Stimulated activated CD4-positive, alpha-beta T cell treated with anti-CD3 and anti-CD28 coated beads, TNF-alpha, amount 100 ng/mL, for 1 hour (primary cell): ENCODE measurements at regions not wholly inside any gene's neighbourhood (a gene's known extent, or its start where the extent isn't known, plus 50 kb on each side); places are given as distances from the start of the nearest gene placed in this dataset.

ENCODE experiments used
- DNase-seq, 3 donors: peaks; one replicate each; pipeline ENCODE4 v3.0.0-alpha.2; 2020; ENCODE audit warnings: low read depth in 3 of 3, low spot score in 1 of 3

GRCh38 chr22:45094825-45095224 is 68.9 kb upstream of the NUP50 start:
- DNase-seq = no peak

DNA sequence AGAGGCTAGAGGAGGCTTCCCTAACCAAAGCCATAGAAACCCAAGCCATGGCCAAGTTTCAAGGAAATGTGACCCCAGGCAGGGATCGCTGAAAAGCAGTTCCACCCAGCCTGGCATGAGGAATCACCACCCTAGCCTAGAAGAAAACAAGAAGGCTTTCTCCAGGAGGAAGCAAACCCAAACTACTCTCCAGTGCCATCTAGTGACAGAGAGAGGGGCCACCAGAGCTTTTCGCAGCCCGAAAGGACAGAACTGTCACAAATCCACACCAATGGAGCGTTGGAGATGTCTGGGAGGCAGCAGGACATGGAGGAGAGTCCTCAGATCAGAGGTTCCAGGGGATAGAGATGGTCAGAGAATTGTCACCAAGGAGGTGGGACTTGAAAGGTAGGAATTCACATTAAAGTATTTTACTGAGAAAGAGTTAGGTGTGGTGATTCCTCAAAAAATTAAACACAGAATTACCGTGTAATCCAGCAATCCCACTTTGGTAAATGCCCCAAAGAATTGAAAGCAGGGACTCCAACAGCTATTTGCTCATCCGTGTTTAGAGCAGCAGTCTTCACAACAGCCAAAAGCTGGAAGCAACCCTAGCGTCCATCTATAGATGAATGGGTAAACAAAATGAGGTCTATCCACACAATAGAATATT is 67.3 kb upstream of the NUP50 start:
- no peak for DNase-seq

DNA sequence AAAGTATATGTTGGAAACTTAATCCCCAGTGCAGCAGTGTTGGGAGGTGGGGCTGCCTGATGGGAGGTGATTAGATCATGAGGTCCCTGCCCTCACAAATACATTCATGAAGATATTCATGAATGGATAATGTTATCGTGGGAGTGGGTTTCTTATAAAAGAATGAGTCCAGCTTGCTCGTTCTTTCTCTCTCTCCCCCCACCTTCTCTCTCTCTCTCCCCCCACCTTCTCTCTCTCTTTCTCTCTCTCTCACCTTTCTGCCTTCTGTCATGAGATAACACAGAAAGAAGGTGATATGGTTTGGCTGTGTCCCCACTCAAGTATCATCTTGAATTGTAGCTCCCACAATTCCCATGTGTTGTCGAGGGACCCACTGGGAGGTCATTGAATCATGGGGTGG is 66.7 kb upstream of the NUP50 start:
- DNase-seq = no peak

- no peak for DNase-seq
Observed at GRCh38 chr22:45098056-45098455, 65.7 kb upstream of the NUP50 start.

DNA sequence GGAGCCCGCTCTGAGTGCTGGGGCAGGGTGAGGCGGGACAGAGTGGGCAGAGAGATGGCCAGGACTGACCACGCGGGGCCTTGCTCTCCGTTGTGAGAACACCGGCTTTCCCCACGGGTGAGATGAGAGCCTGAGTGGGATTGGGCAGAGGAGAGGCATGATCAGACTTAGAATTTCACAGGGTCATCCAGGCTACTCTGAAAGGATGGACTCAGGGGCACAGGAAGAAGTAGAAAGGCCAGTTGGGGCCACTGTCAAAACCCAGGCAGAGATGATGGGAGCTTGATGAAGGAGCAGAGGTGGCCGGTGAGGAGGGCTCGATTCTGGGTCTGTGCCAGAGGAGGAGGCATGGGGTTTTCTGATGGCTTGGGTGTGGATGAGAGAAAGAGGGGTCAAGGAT is 63.8 kb upstream of the NUP50 start:
- DNase-seq = no peak

- no peak for DNase-seq
Observed at GRCh38 chr22:45101515-45102227, 62.1 kb upstream of the NUP50 start.

GRCh38 chr22:45102896-45103420 is 60.8 kb upstream of the NUP50 start:
- DNase-seq = no peak

- no peak for DNase-seq
Observed at GRCh38 chr22:45103756-45104155, 60.0 kb upstream of the NUP50 start.

DNA sequence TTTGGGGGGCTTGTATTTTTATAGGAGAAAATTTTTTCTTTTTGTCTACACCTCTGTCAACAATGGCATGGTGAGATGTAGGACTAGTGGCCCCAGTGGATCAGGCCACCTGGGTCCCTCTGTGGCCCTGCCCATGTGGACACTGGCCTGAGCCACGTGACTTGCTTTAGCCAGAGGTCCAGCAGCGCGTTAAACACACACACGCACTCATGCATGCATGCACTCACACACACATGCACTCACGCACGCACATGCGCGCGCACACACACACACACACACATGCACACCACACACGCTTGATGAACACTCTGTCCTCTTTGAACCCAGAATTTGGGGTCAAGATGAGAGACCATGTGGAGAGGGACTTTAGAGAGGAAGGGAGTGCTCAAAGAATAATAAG is 59.4 kb upstream of the NUP50 start:
- DNase-seq = no peak

GRCh38 chr22:45105281-45105702 is 58.4 kb upstream of the NUP50 start:
- DNase-seq = no peak

DNA sequence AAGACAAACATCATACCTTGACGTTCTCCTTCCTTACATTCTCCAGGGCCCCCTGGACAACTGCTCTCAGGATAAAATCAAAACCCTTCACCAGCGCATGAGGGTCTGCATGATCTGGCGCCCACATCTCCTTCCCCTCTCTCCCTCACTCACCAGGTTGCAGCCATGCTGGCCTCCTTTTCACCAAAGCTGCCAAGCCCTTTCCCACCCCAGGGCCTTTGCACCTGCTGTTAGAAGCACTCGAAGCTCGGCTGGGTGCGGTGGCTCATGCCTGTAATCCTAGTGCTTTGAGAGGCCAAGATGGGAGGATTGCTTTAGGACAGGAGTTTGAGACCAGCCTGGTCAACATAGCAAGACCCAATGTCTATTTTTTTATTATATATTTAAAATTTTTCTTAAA is 56.1 kb upstream of the NUP50 start:
- no peak for DNase-seq

DNA sequence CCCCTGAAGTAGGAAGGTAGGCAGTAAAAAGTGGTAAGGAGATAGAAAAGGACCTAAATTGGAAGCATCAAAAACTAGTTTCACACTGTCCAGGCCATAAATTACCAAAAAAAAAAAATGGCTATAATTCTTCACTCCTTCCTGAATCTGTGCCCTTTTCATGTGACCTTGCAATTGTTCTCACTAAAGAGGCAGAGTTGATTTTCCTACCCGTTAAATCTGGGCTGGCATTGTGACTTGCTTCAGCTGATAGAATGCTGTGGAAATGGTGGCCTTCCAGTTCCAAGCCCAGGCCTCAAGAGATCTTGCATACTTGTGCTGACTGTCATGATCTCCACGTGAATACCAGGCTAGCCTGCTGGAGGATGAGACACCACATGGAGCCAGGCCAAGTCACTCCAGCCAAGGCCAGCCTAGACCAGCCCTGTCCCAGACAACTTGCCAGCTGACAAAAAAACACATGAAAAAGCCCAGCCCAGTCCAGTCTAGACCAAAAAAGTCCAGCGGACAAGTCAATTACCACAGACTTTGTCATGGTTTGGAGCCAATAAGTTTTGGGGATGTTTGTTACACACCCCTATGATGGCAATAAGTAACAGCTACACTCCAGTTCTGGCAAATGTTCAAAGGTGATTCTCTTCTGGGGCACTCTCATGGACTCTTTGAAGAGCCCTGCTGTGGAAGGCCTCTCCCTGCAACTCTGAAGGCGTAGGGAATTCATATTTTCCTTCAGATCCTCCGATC is 51.4 kb upstream of the NUP50 start:
- DNase-seq = no peak
